ENCODE measurements at regions not wholly inside any gene's neighbourhood (a gene's known extent, or its start where the extent isn't known, plus 50 kb on each side); places are given as distances from the start of the nearest gene placed in this dataset.

GRCh38 chr10:61188691-61189090 lies 244.7 kb upstream of the RHOBTB1 start:
- TF ChIP-seq CTCF (IDR thresholded peaks at IDR 0.05) (no peak), POLR2A (IDR thresholded peaks at IDR 0.05) (no peak)

Data from uterus (tissue), 2 donors.